ENCODE measurements at regions not wholly inside any gene's neighbourhood (a gene's known extent, or its start where the extent isn't known, plus 50 kb on each side); places are given as distances from the start of the nearest gene placed in this dataset.
"Not testable (repeated sequence)": the region's sequence is repeated elsewhere in the genome, so short reads cannot be mapped to it uniquely, and the experiment has no call there.

- DNase-seq: not testable (repeated sequence)
Measured at GRCh38 chr1:149234926-149235914, 131.9 kb upstream of the NBPF9 start.

- DNase-seq: not testable (repeated sequence)
Measured at GRCh38 chr1:149237515-149237914, 134.2 kb upstream of the NBPF9 start.

GRCh38 chr1:149239897-149240508 is 136.7 kb upstream of the NBPF9 start:
- DNase-seq: not testable (repeated sequence)

- DNase-seq: not testable (repeated sequence)
Measured at GRCh38 chr1:149240530-149240929, 137.2 kb upstream of the NBPF9 start.

- DNase-seq: not testable (repeated sequence)
Measured at GRCh38 chr1:149241272-149241671, 137.9 kb upstream of the NBPF9 start.

GRCh38 chr1:149243572-149243971 is 140.2 kb upstream of the NBPF9 start:
- DNase-seq: not testable (repeated sequence)

GRCh38 chr1:149244621-149245020 is 141.3 kb upstream of the NBPF9 start:
- not testable (repeated sequence) for DNase-seq

- not testable (repeated sequence) for DNase-seq
Measured at GRCh38 chr1:149246212-149246611, 142.9 kb upstream of the NBPF9 start.

- not testable (repeated sequence) for DNase-seq
Measured at GRCh38 chr1:149248610-149249009, 145.3 kb upstream of the NBPF9 start.

GRCh38 chr1:149249850-149250467 is 146.6 kb upstream of the NBPF9 start:
- not testable (repeated sequence) for DNase-seq

GRCh38 chr1:149254894-149255847 is 151.8 kb upstream of the NBPF9 start:
- not testable (repeated sequence) for DNase-seq

- DNase-seq: not testable (repeated sequence)
Measured at GRCh38 chr1:149260284-149260683, 156.9 kb upstream of the NBPF9 start.

GRCh38 chr1:149260736-149261340 is 157.5 kb upstream of the NBPF9 start:
- DNase-seq: not testable (repeated sequence)

- not testable (repeated sequence) for DNase-seq
Measured at GRCh38 chr1:149267287-149267686, 163.9 kb upstream of the NBPF9 start.

GRCh38 chr1:149269001-149269702 is 165.8 kb upstream of the NBPF9 start:
- not testable (repeated sequence) for DNase-seq

- not testable (repeated sequence) for DNase-seq
Measured at GRCh38 chr1:149269833-149270232, 166.5 kb upstream of the NBPF9 start.

- not testable (repeated sequence) for DNase-seq
Measured at GRCh38 chr1:149274493-149274892, 171.1 kb upstream of the NBPF9 start.

- not testable (repeated sequence) for DNase-seq
Measured at GRCh38 chr1:149275802-149276201, 172.5 kb upstream of the NBPF9 start.

GRCh38 chr1:149276496-149276895 is 173.1 kb upstream of the NBPF9 start:
- DNase-seq: not testable (repeated sequence)

- DNase-seq: not testable (repeated sequence)
Measured at GRCh38 chr1:149278156-149278555, 174.8 kb upstream of the NBPF9 start.

- DNase-seq: not testable (repeated sequence)
Measured at GRCh38 chr1:149279015-149279414, 175.7 kb upstream of the NBPF9 start.
